Neuron (in vitro differentiated cells): ENCODE measurements at regions not wholly inside any gene's neighbourhood (a gene's known extent, or its start where the extent isn't known, plus 50 kb on each side); places are given as distances from the start of the nearest gene placed in this dataset.

Experiments
- H2AFZ ChIP-seq: one replicate; pipeline ENCODE4 v1.6.1; 2013; ENCODE audit warnings: low read depth, mild to moderate bottlenecking, inconsistent platforms, low read length, moderate library complexity
- H3K27me3 ChIP-seq: one replicate; pipeline ENCODE4 v1.6.1; 2013; ENCODE audit warnings: low read length; ENCODE audit not compliant: insufficient read depth
- H3K36me3 ChIP-seq: one replicate; pipeline ENCODE4 v1.6.1; 2013; ENCODE audit warnings: low read length; ENCODE audit not compliant: insufficient read depth
- H3K4me1 ChIP-seq: one replicate; pipeline ENCODE4 v1.6.1; 2013; ENCODE audit warnings: low read length; ENCODE audit not compliant: insufficient read depth
- H3K4me3 ChIP-seq: 2 replicates; pipeline ENCODE4 v1.5.1; 2013; ENCODE audit warnings: mild to moderate bottlenecking, low read length, moderate library complexity
- H3K9me3 ChIP-seq: one replicate; pipeline ENCODE4 v1.6.1; 2013; ENCODE audit warnings: low read length

DNA sequence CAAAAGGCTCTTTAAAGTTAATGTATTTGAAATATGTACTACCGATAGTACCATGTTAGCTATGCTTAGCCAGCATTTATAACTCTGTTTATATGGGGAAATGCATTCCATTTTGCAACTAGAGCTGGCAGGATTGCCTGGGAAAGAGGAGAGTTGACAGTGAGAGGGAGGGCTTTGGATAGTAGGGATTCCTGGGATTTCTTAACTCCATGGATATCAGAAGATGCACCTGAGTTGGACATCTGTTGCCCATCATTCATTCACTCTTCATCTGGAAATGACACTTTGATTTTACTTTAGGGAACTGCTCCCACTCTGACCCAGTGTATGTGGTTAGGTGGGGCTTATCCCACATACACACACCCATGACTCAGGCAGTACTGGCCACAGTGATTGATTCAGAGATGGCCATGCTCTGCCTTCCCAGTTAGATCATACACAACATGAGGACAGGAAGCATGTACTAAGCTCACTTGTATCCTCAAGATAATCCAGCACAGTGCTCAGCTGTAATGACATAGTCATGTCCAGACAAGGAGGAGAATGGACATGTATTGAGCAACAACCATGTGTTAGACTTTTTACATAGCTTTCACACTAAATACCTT is 248.8 kb downstream of the MREG start:
- Histone ChIP-seq H2AFZ (no peak overlapping the region), H3K9me3 (no peaks in the 10 kb centered on the region), H3K4me3 (no peak overlapping the region), H3K27me3 (no peaks in the 10 kb centered on the region), H3K4me1 (no peaks in the 10 kb centered on the region), H3K36me3 (no peaks in the 10 kb centered on the region)

DNA sequence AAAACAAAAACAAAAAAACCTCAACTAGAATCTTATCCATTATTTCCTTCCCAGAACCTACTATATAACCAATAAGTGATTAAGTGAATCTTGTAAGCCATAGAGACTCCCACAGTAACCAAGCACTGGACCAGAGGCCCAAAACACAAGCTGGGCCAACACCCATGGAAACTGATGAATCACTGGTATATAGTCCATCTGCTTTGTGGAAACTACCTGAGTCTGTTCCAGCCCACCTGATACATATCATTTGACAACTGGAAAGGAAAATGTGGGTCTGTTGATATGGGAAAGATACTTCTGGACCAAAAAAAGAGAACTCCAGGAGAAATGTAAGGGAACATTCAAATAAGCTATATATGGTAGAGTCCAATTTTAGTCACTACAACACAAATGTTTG is 252.8 kb downstream of the MREG start:
- no peak overlapping the region for H2AFZ ChIP-seq
- H3K9me3 ChIP-seq, result no peaks in the 10 kb centered on the region
- H3K36me3 ChIP-seq, result no peaks in the 10 kb centered on the region
- H3K27me3 ChIP-seq, result no peaks in the 10 kb centered on the region
- H3K4me3 ChIP-seq, result no peak overlapping the region
- no peaks in the 10 kb centered on the region for H3K4me1 ChIP-seq

DNA sequence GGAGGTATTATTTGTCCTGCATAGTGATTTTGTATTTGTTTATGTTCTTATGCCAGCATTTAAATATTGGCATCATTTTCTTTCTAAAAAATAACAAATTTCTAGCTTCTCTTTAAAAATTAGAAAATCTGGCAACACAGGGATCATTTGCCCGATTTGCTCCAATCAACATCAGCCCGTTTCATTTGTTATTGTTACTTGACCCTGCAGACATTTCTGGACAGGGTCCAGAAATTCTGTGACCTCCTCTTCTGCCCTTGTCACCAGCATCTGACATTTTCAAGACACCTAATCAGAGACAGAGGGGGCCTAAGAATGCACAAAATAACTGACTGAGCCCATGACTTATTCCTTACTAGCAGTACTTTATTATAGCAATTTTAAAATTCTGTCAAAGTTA is 253.3 kb downstream of the MREG start:
- Histone ChIP-seq H2AFZ (no peak overlapping the region), H3K36me3 (no peaks in the 10 kb centered on the region), H3K4me1 (no peaks in the 10 kb centered on the region), H3K4me3 (no peak overlapping the region), H3K27me3 (no peaks in the 10 kb centered on the region), H3K9me3 (no peaks in the 10 kb centered on the region)

DNA sequence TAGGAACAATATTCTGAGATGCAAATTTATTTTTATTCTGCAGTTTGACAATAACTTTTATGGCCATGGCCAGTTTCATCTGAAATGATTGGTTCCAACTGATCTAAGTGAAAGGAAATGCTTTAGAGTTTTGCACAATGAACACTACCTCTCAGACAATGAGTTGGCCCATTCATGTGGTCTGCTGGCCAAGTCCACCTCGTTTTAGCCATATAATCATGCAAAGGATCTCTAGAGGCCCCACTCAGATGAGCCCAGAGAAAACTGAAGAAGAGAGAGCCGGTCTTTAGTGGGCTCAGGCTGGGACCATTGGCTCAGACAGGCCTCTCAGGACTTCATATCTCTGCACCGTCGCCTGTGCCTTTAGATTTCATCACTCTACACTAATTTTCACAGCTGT is 254.7 kb downstream of the MREG start:
- Histone ChIP-seq H3K9me3 (no peaks in the 10 kb centered on the region), H3K4me1 (no peaks in the 10 kb centered on the region), H3K27me3 (no peaks in the 10 kb centered on the region), H2AFZ (no peak overlapping the region), H3K4me3 (no peak overlapping the region), H3K36me3 (no peaks in the 10 kb centered on the region)

DNA sequence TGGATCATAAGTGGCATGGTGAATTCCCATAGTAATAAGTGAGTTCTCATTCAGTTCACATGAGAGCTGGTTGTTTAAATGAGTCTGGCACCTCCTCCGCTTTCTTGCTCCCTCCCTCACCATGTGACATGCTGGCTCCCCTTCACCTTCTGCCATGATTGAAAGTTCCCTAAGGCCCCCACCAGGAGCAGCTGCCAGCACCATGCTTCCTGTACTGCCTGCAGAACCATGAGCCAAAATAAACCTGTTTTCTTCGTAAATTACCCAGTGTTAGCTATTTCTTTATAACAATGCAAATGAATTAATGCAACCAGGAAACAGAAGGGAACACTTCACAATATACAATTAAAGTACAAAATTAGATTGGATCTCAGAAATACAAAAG is 257.0 kb downstream of the MREG start:
- Histone ChIP-seq H3K36me3 (no peaks in the 10 kb centered on the region), H3K27me3 (no peaks in the 10 kb centered on the region), H3K4me3 (no peak overlapping the region), H2AFZ (no peak overlapping the region), H3K9me3 (no peaks in the 10 kb centered on the region), H3K4me1 (no peaks in the 10 kb centered on the region)

DNA sequence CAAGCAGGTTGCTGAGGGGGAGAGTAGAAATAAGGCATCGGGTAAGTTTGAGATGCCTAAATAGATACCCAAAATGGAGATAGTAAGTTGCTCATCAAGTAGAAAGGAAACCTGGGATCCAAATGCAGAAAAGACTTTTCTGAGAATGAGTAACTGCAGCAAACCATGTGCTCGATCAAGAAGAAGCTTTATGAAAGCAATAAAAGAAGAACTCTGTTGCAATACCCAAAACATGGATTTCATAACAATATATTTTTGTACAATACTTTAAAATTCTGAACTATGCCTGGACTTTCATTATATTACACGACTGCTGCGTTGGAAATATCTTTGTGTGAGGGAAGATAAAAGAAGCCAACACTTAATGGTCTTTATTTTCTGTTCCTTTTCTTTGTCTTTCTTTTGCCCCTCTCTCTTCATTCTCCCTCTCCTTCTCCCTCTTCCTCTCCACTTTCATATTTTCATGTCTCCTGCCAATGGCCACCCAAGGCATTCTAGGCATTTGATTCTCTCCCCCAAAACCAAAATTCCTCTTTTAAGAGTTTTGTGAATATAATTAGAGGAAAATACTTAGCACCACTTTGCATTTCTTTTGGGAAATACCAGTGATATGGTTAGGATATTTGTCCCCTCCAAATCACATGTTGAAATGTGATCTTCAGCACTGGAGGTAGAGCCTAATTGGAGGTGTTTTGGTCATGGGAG is 257.6 kb downstream of the MREG start:
- Histone ChIP-seq H2AFZ (no peak overlapping the region), H3K4me1 (no peaks in the 10 kb centered on the region), H3K27me3 (no peaks in the 10 kb centered on the region), H3K36me3 (no peaks in the 10 kb centered on the region), H3K9me3 (no peaks in the 10 kb centered on the region), H3K4me3 (no peak overlapping the region)

DNA sequence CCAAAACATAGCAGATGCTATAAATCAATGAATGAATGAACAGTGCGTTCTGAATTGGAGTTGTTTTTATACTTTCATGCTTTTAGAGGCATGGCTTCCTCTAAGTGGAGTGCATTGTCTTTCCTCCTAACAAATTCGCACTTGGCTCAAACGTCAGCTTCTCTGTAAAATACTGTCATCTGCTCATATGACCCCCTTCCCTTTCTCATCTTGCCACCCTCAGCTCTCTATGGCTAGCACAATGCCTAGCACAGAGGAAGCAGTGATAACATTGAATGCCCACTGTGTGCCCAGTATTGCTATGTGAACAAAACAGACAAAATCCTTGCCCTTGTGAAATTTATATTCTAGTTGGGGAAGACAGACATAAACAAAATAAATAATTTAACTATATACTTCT is 258.8 kb downstream of the MREG start:
- Histone ChIP-seq H3K27me3 (no peaks in the 10 kb centered on the region), H3K4me3 (no peak overlapping the region), H2AFZ (no peak overlapping the region), H3K36me3 (no peaks in the 10 kb centered on the region), H3K4me1 (no peaks in the 10 kb centered on the region), H3K9me3 (no peaks in the 10 kb centered on the region)

DNA sequence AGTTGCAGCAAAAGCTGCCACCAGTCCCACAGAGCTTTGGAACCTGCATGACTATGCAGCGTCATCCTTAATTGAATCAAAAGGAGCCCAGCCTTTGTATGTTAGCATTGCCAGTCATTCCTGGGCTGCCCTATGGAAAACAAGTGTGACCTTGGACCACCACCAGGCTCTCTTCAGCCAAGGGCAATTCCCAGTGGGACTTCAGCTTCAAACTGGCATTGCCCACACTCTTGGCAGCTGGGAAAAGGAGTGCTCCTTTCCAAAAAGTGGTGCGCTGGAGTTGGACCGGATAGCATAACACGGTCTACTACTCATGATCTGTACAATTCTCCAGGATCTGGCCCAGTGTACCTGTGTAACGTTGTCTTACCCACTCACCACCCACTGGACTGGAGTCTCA is 259.5 kb downstream of the MREG start:
- Histone ChIP-seq H3K9me3 (no peaks in the 10 kb centered on the region), H3K4me1 (no peaks in the 10 kb centered on the region), H3K4me3 (no peak overlapping the region), H2AFZ (no peak overlapping the region), H3K27me3 (no peaks in the 10 kb centered on the region), H3K36me3 (no peaks in the 10 kb centered on the region)

DNA sequence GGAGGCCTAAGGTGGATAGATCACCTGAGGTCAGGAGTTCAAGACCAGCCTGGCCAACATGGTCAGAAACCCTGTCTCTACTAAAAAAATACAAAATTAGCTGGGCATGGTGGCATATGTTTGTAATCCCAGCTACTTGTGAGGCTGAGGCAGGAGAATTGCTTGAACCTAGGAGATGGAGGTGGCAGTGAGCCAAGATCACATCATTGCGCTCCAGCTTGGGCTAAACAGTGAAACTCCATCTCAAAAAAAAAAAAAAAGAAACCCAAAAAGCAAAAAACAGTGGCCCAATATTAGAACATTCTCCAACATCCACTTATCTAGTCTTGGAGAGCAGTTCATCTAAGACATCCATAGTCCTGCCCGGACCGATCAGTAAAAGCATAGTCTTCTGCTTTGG is 260.4 kb downstream of the MREG start:
- Histone ChIP-seq H3K9me3 (no peaks in the 10 kb centered on the region), H3K36me3 (no peaks in the 10 kb centered on the region), H3K4me3 (no peak overlapping the region), H3K27me3 (no peaks in the 10 kb centered on the region), H3K4me1 (no peaks in the 10 kb centered on the region), H2AFZ (no peak overlapping the region)

DNA sequence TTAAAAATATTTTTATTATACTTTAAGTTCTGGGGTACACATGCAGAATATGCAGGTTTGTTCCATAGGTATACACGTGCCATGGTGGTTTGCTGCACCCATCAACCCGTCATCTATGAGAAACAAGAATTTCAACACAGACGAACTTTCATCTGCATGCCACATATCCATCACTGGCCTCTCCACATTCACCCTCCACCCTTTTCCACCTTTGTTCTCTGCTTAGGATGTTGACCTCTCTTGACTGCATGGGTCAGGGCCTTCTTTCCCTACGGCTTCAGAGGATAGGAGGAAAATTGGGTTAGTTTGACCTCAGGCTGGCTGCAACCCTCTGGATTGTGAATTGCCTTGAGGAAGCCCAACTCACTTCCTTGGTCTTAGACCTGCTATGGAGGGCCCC is 260.9 kb downstream of the MREG start:
- Histone ChIP-seq H3K9me3 (no peaks in the 10 kb centered on the region), H3K36me3 (no peaks in the 10 kb centered on the region), H3K4me1 (no peaks in the 10 kb centered on the region), H3K4me3 (no peak overlapping the region), H3K27me3 (no peaks in the 10 kb centered on the region), H2AFZ (no peak overlapping the region)

DNA sequence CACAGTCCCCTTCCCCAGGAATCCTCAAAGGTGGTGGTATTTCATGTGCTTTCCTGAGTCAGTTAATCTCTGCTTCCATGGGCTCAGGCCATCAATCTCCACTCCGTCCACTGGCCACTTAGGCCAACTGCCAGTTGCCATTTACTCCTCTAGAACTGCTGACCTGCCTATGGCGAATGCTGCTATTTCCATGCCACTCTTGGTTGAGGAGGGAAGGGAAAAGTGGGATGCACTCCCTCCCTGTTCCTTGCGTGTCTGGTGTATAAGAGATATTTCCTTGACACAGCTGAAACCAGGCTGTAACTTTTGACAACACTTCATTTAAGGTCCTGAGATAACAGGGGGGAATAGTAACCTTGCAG is 261.5 kb downstream of the MREG start:
- no peaks in the 10 kb centered on the region for H3K27me3 ChIP-seq
- H2AFZ ChIP-seq, result no peak overlapping the region
- H3K4me3 ChIP-seq, result no peak overlapping the region
- no peaks in the 10 kb centered on the region for H3K9me3 ChIP-seq
- no peaks in the 10 kb centered on the region for H3K36me3 ChIP-seq
- H3K4me1 ChIP-seq, result no peaks in the 10 kb centered on the region

DNA sequence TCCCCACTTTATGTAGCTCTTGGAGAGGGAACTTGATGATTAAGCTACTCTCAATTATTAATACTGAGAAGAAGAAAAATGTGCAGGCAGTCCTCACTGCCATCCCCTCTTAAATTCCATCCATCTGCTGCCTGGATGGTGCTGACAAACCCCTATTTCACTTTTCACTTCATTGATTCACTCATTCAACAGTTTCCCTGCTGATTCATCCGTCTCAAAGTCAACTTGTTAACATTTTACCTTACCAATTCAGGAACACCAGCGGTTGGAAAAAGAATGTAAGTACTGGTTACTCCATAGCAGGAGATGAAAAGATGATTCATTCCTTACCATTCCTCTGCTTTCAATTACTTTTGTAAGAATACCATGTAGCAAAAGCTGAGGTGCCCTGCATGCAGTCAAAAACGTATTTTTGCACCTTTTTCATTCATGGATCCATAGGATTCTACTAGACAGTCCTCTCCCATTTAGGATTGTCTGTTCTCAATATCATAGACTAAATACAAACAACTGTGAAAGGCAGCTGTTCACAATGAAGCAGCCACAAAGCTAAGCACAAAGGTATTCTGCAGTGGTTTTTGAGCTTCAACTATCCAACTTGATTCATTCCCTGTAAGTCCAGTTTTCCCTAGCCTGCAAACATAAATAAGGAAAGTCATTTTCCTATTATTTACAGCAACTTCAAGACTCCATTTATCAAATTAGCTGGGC is 262.0 kb downstream of the MREG start:
- Histone ChIP-seq H3K27me3 (no peaks in the 10 kb centered on the region), H3K9me3 (no peaks in the 10 kb centered on the region), H3K4me1 (no peaks in the 10 kb centered on the region), H2AFZ (no peak overlapping the region), H3K36me3 (no peaks in the 10 kb centered on the region), H3K4me3 (no peak overlapping the region)

DNA sequence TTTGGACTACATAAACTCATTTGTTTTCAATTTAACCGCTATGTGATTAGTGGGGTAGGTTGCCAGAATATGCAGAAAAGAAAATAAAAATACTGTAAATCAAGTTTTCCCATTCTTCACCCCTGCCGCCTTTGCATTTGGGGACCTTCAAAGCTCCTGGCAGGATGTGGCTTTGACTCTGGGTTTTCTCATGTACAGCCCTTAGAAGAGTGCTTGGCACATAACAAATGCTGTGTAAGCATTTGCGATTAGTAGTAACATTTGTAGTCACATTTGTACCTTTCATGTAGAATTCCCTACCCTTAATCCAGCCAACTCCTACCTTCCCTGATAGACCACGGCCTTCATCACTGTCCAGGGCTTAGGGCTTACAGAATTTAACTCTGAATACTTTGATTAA is 262.6 kb downstream of the MREG start:
- H3K27me3 ChIP-seq, result no peaks in the 10 kb centered on the region
- H3K36me3 ChIP-seq, result no peaks in the 10 kb centered on the region
- H3K4me3 ChIP-seq, result no peak overlapping the region
- H3K4me1 ChIP-seq, result no peaks in the 10 kb centered on the region
- no peaks in the 10 kb centered on the region for H3K9me3 ChIP-seq
- no peak overlapping the region for H2AFZ ChIP-seq
